ENCODE measurements at regions not wholly inside any gene's neighbourhood (a gene's known extent, or its start where the extent isn't known, plus 50 kb on each side); places are given as distances from the start of the nearest gene placed in this dataset.
"Not testable (repeated sequence)": the region's sequence is repeated elsewhere in the genome, so short reads cannot be mapped to it uniquely, and the experiment has no call there.

DNA sequence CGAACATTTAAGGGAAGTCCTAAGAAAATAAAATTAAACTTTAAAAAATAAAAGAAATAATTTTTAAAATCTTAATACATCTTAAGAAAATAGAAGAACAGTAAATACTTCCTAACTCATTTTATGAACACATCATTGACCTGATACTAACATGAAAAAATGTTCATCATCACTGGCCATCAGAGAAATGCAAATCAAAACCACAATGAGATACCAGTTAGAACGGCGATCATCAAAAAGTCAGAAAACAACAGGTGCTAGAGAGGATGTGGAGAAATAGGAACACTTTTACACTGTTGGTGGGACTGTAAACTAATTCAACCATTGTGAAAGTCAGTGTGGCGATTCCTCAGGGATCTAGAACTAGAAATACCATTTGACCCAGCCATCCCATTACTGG, 134.6 kb downstream of the EMB start:
- TF ChIP-seq, protein P1, sequence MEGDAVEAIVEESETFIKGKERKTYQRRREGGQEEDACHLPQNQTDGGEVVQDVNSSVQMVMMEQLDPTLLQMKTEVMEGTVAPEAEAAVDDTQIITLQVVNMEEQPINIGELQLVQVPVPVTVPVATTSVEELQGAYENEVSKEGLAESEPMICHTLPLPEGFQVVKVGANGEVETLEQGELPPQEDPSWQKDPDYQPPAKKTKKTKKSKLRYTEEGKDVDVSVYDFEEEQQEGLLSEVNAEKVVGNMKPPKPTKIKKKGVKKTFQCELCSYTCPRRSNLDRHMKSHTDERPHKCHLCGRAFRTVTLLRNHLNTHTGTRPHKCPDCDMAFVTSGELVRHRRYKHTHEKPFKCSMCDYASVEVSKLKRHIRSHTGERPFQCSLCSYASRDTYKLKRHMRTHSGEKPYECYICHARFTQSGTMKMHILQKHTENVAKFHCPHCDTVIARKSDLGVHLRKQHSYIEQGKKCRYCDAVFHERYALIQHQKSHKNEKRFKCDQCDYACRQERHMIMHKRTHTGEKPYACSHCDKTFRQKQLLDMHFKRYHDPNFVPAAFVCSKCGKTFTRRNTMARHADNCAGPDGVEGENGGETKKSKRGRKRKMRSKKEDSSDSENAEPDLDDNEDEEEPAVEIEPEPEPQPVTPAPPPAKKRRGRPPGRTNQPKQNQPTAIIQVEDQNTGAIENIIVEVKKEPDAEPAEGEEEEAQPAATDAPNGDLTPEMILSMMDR (conservative IDR thresholded peaks at IDR 0.05) = not testable (repeated sequence)
- TF ChIP-seq ZFX (IDR thresholded peaks at IDR 0.05) = not testable (repeated sequence)

Measured in C4-2B (cell line).